Loucy (cell line): ENCODE measurements at regions not wholly inside any gene's neighbourhood (a gene's known extent, or its start where the extent isn't known, plus 50 kb on each side); places are given as distances from the start of the nearest gene placed in this dataset.

Source experiments
- H2AFZ ChIP-seq: fragments of 200-600 bp; sonication (generic); 2 replicates; pipeline ENCODE4 v1.6.0; 2016; ENCODE audit warnings: antibody characterized with exemption, mild to moderate bottlenecking, low read length, moderate library complexity
- H3F3A ChIP-seq: fragments of 200-600 bp; 2 replicates; pipeline ENCODE4 v1.6.0; 2016; ENCODE audit warnings: antibody characterized with exemption, low read depth, mild to moderate bottlenecking
- H3K27me3 ChIP-seq: fragments of 200-600 bp; sonication (generic); 2 replicates; pipeline ENCODE4 v1.6.1; 2014; ENCODE audit warnings: low read length, mild to moderate bottlenecking; ENCODE audit not compliant: insufficient read depth, poor library complexity, severe bottlenecking
- H3K36me3 ChIP-seq: fragments of 200-600 bp; sonication (generic); 2 replicates; pipeline ENCODE4 v1.6.1; 2016; ENCODE audit warnings: low read length; ENCODE audit not compliant: insufficient read depth
- H3K4me1 ChIP-seq: fragments of 200-600 bp; sonication (generic); 2 replicates; pipeline ENCODE4 v1.5.1; 2014; ENCODE audit warnings: low read length, mild to moderate bottlenecking; ENCODE audit not compliant: insufficient read depth, poor library complexity, severe bottlenecking
- H3K4me2 ChIP-seq: fragments of 200-600 bp; sonication (generic); 2 replicates; pipeline ENCODE4 v1.6.0; 2014; ENCODE audit warnings: antibody characterized with exemption, low read length, low read depth, mild to moderate bottlenecking; ENCODE audit not compliant: poor library complexity, severe bottlenecking
- H3K4me3 ChIP-seq: fragments of 200-600 bp; sonication (generic); 2 replicates; pipeline ENCODE4 v1.5.1; 2014; ENCODE audit warnings: low read length, mild to moderate bottlenecking, mixed read lengths; ENCODE audit not compliant: poor library complexity, severe bottlenecking
- H3K79me2 ChIP-seq: fragments of 200-600 bp; sonication (generic); 2 replicates; pipeline ENCODE4 v1.6.1; 2014; ENCODE audit warnings: low read length; ENCODE audit not compliant: insufficient read depth
- H3K9ac ChIP-seq: fragments of 200-600 bp; sonication (generic); 2 replicates; pipeline ENCODE4 v1.6.0; 2014; ENCODE audit warnings: mild to moderate bottlenecking, low read depth, low read length, moderate library complexity; ENCODE audit not compliant: poor library complexity, severe bottlenecking
- H3K9me2 ChIP-seq: fragments of 200-600 bp; sonication (generic); replicated peaks from 2 replicates; pipeline ENCODE4 v1.6.1; 2016; ENCODE audit warnings: low read depth, low read length, mixed read lengths
- H3K9me3 ChIP-seq: fragments of 200-600 bp; sonication (generic); 2 replicates; pipeline ENCODE4 v1.6.1; 2014; ENCODE audit warnings: mild to moderate bottlenecking, antibody characterized with exemption, low read length, low read depth; ENCODE audit not compliant: insufficient read depth
- H4K20me1 ChIP-seq: fragments of 200-600 bp; sonication (generic); 2 replicates; pipeline ENCODE4 v1.6.0; 2014; ENCODE audit warnings: antibody characterized with exemption, low read length, mild to moderate bottlenecking; ENCODE audit not compliant: insufficient read depth, poor library complexity, severe bottlenecking
- EZH2phosphoT487 ChIP-seq: fragments of 200-600 bp; IDR thresholded peaks from 2 replicates; pipeline ENCODE4 v1.6.1; 2018; ENCODE audit warnings: antibody characterized with exemption, mild to moderate bottlenecking, moderate library complexity, borderline replicate concordance
- TF ChIP-seq, protein P1 (sequence below): fragments of 200-600 bp; sonication (generic); conservative IDR thresholded peaks from 2 replicates; pipeline ENCODE4 v1.5.1; 2014; ENCODE audit warnings: mild to moderate bottlenecking, antibody characterized with exemption, low read length

GRCh38 chr11:119483881-119484371 lies 61.0 kb upstream of the THY1 start:
- Histone ChIP-seq H3K9ac (no peak overlapping the region), H3K4me3 (no peak overlapping the region), H3K27me3 (no peaks in the 10 kb centered on the region), H3K36me3 (no peaks in the 10 kb centered on the region), H3K9me3 (no peaks in the 10 kb centered on the region), H3K4me2 (no peak overlapping the region), H3F3A (no peaks in the 10 kb centered on the region), H4K20me1 (no peaks in the 10 kb centered on the region), H3K4me1 (peaks cover 4% of the 10 kb centered on the region), H3K79me2 (no peaks in the 10 kb centered on the region), H2AFZ (no peak overlapping the region), H3K9me2 (no peaks in the 10 kb centered on the region)
- no peak for TF ChIP-seq EZH2phosphoT487
- TF ChIP-seq, protein P1, sequence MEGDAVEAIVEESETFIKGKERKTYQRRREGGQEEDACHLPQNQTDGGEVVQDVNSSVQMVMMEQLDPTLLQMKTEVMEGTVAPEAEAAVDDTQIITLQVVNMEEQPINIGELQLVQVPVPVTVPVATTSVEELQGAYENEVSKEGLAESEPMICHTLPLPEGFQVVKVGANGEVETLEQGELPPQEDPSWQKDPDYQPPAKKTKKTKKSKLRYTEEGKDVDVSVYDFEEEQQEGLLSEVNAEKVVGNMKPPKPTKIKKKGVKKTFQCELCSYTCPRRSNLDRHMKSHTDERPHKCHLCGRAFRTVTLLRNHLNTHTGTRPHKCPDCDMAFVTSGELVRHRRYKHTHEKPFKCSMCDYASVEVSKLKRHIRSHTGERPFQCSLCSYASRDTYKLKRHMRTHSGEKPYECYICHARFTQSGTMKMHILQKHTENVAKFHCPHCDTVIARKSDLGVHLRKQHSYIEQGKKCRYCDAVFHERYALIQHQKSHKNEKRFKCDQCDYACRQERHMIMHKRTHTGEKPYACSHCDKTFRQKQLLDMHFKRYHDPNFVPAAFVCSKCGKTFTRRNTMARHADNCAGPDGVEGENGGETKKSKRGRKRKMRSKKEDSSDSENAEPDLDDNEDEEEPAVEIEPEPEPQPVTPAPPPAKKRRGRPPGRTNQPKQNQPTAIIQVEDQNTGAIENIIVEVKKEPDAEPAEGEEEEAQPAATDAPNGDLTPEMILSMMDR: no peak

DNA sequence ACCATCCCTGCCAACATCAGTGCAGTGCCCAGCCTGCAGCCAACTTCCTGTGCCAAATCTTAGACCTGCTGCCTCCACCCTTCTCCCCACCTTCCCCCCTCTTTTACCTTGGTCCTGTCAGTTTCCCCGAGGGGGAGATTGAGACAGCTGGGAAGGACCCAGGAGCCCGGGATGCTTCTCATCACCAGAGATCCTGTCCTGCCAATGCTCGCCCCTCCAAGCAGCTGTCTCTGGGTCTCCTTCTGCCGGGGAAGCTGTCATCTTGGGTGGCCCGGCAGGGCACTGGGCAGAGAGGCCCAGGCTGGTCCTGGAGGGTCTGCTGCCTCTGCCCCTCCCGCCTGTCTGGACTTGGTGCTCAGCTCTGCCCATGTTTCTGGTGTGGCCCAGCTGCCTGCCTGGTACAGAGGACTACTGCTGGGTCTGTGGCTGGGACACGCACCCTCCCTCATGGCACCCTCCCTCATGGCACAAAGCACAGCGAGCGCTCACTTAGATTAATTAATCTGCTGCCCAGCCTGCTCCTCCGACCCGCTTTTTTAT lies 60.4 kb upstream of the THY1 start:
- Histone ChIP-seq H3F3A (no peaks in the 10 kb centered on the region), H4K20me1 (no peaks in the 10 kb centered on the region), H3K4me2 (no peak overlapping the region), H3K9me2 (no peaks in the 10 kb centered on the region), H2AFZ (no peak overlapping the region), H3K27me3 (no peaks in the 10 kb centered on the region), H3K9ac (no peak overlapping the region), H3K36me3 (no peaks in the 10 kb centered on the region), H3K4me1 (peaks cover 4% of the 10 kb centered on the region), H3K4me3 (no peak overlapping the region), H3K79me2 (no peaks in the 10 kb centered on the region), H3K9me3 (no peaks in the 10 kb centered on the region)
- TF ChIP-seq EZH2phosphoT487: no peak
- TF ChIP-seq, protein P1: no peak

- Histone ChIP-seq H3F3A (no peaks in the 10 kb centered on the region), H3K9me2 (no peaks in the 10 kb centered on the region), H3K9ac (no peak overlapping the region), H3K4me1 (peaks cover 4% of the 10 kb centered on the region), H4K20me1 (no peaks in the 10 kb centered on the region), H3K27me3 (no peaks in the 10 kb centered on the region), H2AFZ (no peak overlapping the region), H3K4me2 (no peak overlapping the region), H3K36me3 (no peaks in the 10 kb centered on the region), H3K4me3 (no peak overlapping the region), H3K9me3 (no peaks in the 10 kb centered on the region), H3K79me2 (no peaks in the 10 kb centered on the region)
- TF ChIP-seq EZH2phosphoT487: no peak
- TF ChIP-seq, protein P1: no peak
These were observed 59.6 kb upstream of the THY1 start for GRCh38 chr11:119482521-119483011.
